Fibroblast of peridontal ligament (primary cell): ENCODE measurements at regions not wholly inside any gene's neighbourhood (a gene's known extent, or its start where the extent isn't known, plus 50 kb on each side); places are given as distances from the start of the nearest gene placed in this dataset.
"Not testable (repeated sequence)": the region's sequence is repeated elsewhere in the genome, so short reads cannot be mapped to it uniquely, and the experiment has no call there.

Experiments used
- DNase-seq: peaks from one replicate; pipeline ENCODE4 v3.0.0-alpha.2; 2010; ENCODE audit errors: extremely low read depth

- DNase-seq, result no peak
Observed at GRCh38 chr1:217921126-217921904, 290.2 kb downstream of the SPATA17 start.

GRCh38 chr1:217924924-217925323, 293.8 kb downstream of the SPATA17 start:
- no peak for DNase-seq

DNA sequence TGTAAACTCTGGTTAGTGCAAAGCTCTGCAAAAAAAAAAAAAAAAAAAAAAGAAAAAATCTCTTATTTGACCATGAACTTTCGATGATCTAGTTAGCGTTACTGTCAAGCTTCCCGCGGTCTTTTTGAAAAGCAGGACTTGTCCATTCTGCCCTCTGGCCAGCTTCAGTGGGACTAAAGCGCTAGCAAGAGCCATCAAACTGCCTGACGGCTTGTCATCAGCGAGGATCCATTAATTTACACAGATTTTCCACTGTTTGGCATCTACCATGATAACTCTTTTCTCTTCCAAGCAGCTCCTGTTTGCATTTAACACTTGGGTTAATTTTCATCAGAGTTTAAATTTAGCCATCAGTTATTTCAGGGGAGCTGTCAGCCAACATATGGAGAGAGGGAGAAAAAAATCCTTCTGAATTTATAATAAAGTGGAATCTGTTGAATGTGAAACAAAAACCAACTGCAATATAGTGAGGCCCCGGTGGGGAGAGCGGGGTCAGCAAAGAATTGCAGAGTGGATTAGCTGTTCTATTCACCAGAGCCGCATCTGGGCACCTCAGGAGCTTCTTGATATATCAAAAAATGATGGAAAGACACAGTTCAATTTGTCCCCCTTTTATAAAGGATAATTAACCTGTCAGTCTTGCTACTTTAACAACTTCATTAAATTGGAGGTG, 298.2 kb downstream of the SPATA17 start:
- DNase-seq, result no peak

GRCh38 chr1:217943361-217943760, 312.2 kb downstream of the SPATA17 start:
- no peak for DNase-seq

GRCh38 chr1:217944550-217944949, 313.4 kb downstream of the SPATA17 start:
- no peak for DNase-seq

DNA sequence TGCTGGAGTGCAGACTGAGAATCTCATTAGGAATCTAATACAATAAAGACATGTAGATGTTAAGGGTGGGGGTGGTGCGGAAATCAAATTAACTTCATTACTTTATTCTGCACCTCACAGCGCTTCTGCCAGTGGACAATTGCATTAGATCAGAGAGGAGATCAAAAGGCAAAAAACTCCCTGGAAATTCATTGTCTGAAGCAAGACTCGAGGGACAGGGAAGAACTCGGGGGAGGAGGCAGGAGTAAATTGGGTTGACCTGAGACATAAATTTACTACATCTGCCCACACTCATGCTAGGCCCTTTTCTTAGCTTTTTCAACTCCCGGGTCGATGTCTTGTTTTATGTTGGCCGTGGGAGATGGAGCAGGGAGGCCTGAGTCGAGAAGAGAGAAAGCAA, 315.4 kb downstream of the SPATA17 start:
- DNase-seq, result no peak

DNA sequence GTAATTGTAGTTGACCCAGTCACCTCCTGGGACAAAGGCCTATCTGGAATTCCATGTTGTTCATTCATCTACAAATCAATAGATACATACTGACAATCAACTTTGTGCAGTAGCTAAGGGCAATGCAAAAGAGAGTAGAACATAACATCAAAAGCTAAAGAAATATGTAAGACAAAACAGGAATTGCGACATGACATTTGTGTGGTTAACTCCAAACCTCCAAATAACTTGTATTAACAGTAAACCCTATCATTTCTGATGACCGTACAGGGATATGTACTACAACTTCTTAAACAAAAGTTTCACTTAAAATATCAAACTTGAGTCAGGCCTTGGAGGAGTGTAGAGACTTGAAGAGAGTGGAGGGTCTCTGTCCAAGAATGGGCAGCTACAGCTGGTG, 317.6 kb downstream of the SPATA17 start:
- DNase-seq, result no peak

DNA sequence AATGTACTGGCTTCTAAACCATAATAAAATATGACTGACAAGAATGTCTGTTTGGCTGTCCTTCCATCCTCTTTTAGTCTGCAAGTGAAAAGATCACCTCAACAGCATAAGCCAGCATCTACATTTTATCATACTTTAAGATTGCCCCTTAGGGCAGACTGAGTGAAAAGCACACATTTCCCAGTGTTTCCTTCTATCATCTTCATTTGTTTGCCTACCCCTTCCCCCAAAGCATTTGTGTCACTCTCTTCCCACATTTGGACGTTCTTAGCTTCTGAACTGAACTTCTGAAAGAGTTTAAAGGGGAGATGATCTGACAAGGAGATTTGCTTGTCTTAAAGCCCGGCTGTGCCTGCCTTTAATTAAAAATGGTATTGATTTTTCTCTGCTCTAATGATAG, 322.2 kb downstream of the SPATA17 start:
- no peak for DNase-seq

DNA sequence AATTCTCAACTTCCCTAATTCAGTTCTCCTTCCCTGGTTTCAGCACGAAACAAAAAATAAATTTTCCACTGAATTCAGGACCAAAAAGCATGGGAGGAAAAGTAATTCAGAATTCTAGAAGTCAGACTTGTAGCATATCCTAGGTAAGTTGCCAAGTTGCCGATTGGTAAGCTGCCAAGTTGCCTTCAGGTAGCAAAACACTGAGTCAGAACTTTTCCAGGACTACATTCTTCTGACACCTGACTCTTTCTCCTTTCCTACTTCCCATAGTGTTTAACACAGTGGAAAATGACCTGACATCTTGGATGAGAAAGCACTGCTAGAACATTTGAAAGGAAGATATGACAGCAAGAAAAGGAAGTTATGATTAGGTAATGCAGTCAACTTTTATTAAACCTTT, 322.8 kb downstream of the SPATA17 start:
- no peak for DNase-seq

DNA sequence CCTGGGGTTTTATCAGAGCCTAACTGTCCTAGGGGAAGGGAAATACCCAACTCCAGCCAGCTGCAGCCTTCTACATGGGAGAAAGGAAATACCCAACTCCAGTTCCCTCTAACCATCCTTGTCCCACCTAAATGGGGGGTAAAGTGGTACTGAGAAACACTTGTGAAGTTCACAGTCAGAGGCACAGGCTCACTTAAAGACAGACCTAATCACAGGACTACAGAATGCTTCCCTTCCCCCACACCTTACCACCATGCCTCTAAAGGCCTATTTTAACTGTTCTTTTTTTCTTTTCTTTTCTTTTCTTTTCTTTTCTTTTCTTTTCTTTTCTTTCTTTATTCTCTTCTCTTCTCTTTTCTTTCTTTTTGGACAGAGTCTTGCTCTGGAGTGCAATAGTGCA, 324.6 kb downstream of the SPATA17 start:
- no peak for DNase-seq

GRCh38 chr1:217965156-217965786, 319.8 kb upstream of the RRP15 start:
- DNase-seq, result no peak

DNA sequence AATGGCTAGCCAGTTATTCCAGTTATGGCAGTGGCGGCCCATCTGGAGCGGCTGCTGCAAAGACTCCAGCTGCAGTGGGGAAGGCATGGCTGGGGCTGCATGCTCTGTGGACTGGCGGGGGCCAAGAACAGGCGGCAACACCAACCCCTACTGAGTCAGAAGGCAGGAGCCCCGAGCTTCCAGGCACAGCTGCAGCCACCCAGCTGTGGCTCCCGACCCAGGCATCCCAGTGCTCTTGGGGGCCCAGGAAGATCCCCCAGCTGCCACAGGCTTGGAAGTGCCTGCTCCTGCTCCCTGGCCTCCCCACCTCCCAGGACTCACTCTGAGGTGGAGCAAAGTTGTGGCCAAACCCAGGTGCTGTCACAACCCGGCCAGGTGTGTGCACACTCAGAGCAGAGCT, 317.0 kb upstream of the RRP15 start:
- no peak for DNase-seq

- DNase-seq, result no peak
Observed at GRCh38 chr1:217969428-217969827, 315.7 kb upstream of the RRP15 start.

DNA sequence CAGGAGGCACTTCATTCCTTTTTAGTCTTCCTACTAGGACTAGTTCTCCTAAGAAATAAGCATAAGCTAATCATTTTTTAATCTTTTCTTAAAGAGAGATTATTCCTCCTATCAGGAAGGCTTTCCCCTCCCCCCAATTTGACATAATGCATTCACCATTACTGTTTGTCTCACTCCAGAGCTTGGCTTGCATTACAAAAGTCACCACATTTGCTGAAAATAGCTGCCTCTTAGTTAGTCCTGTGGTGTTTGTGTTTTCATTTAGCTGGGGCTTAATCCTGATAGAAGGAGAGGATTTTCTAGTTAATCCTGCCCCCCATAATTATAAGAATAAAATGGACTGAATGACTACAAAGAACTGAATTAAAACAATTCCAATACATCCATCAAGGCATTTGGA, 307.1 kb upstream of the RRP15 start:
- no peak for DNase-seq

- no peak for DNase-seq
Observed at GRCh38 chr1:217981430-217981829, 303.7 kb upstream of the RRP15 start.

GRCh38 chr1:217982331-217983050, 302.6 kb upstream of the RRP15 start:
- no peak for DNase-seq

DNA sequence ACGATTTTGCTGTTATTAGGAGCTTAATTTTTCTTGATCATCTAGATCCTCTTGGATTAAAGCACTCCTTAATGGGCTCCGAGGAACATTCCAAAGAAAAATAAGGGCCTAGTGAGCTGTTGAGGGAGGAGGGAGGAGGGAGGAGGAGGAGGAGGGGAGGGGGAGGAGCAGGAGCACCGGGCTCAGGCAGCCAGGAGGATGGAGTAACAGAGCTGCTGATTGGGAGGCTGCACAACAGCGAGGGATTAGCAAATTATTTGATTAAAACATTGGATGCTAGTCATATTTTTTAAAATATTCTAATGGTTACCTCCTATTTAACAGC, 302.1 kb upstream of the RRP15 start:
- DNase-seq, result no peak

DNA sequence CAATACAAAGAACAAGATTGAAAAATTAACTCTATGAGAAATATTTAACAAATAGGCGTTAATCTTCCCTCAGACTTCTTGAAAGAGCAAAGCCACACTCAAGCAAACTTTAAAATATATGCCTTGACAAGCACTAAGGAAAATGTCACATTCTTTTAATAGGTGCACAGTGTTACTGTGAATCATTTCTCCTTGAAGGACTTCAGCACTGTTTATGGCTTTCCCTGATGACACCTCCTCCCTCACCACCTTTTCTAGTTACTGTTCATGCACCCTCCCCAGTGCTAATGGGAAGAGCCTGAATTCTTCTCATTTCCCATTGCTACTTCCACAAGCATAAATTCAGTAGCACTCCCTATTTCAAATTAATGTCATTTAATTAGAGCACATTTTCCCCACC, 299.5 kb upstream of the RRP15 start:
- DNase-seq, result no peak

GRCh38 chr1:217989510-217989909, 295.6 kb upstream of the RRP15 start:
- DNase-seq, result no peak

- DNase-seq, result no peak
Observed at GRCh38 chr1:217993439-217993838, 291.7 kb upstream of the RRP15 start.

DNA sequence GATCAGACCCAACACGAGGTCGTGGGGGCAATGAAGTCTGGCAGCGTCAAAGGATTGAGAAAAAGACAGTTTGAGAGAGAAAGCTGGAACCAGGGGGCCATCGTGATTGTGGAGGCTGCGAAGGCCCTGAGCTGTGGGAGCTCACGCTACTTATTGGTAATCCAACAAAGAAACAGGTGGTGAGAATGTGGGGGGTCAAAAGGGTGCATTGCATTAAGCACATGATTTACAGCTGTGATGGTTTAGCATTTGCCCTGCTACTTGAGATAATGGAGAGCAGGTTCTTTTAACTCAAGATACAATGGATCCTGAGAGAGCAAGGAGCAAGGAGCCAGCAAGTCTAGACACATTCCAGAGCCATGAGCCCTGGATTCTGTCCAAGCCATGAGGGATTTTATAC, 276.8 kb upstream of the RRP15 start:
- DNase-seq, result not testable (repeated sequence)

- not testable (repeated sequence) for DNase-seq
Observed at GRCh38 chr1:218015106-218015505, 270.0 kb upstream of the RRP15 start.
